OCI-LY7 (cell line): ENCODE measurements at regions not wholly inside any gene's neighbourhood (a gene's known extent, or its start where the extent isn't known, plus 50 kb on each side); places are given as distances from the start of the nearest gene placed in this dataset.

ENCODE experiments used
- BruUV-seq: library from RNA; stranded (reverse); fragments of 400-500 nt; replicated peaks from 2 replicates; lab custom pipeline; 2021; lab: Mats Ljungman, UMichigan
- CTCF ChIA-PET: fragments of 300-600 bp; sonication (Branson Sonifier 250); formaldehyde crosslinking; loops from one replicate; lab custom pipeline; 2022; ENCODE audit warnings: antibody characterized with exemption; ENCODE audit not compliant: unreplicated experiment; lab: Charles Lee
- POLR2A ChIA-PET: fragments of 300-600 bp; sonication (Branson Sonifier 250); formaldehyde crosslinking; loops from one replicate; lab custom pipeline; 2022; ENCODE audit warnings: antibody characterized with exemption; lab: Charles Lee
- DNase-seq: peaks from one replicate; pipeline ENCODE4 v3.0.0-alpha.2; 2015; ENCODE audit warnings: low spot score
- H2AFZ ChIP-seq: fragments of 200-600 bp; sonication (generic), shearing (Covaris generic); 2 replicates; pipeline ENCODE4 v1.6.1; 2014; ENCODE audit warnings: mild to moderate bottlenecking, antibody characterized with exemption, low read length, moderate library complexity
- H3K27ac ChIP-seq: fragments of 200-600 bp; sonication (generic); 2 replicates; pipeline ENCODE4 v1.5.1; 2014; ENCODE audit warnings: mixed run types, low read depth, mild to moderate bottlenecking, moderate library complexity, low read length, inconsistent platforms; ENCODE audit not compliant: poor library complexity, severe bottlenecking
- H3K36me3 ChIP-seq: fragments of 200-600 bp; sonication (generic); 2 replicates; pipeline ENCODE4 v1.6.1; 2014; ENCODE audit warnings: mild to moderate bottlenecking, antibody characterized with exemption, low read length, moderate library complexity, mixed read lengths; ENCODE audit not compliant: insufficient read depth
- H3K4me1 ChIP-seq: fragments of 200-600 bp; sonication (generic); 2 replicates; pipeline ENCODE4 v1.5.1; 2014; ENCODE audit warnings: mild to moderate bottlenecking, low read length; ENCODE audit not compliant: insufficient read depth, poor library complexity, severe bottlenecking
- H3K4me2 ChIP-seq: fragments of 200-600 bp; sonication (generic); 2 replicates; pipeline ENCODE4 v1.6.1; 2014; ENCODE audit warnings: mild to moderate bottlenecking, low read length
- H3K4me3 ChIP-seq: fragments of 200-600 bp; sonication (generic); 2 replicates; pipeline ENCODE4 v1.5.1; 2014; ENCODE audit warnings: mild to moderate bottlenecking, low read depth, low read length; ENCODE audit not compliant: poor library complexity, severe bottlenecking
- H3K79me2 ChIP-seq: fragments of 200-600 bp; sonication (generic); 2 replicates; pipeline ENCODE4 v1.6.1; 2016; ENCODE audit warnings: low read depth, mild to moderate bottlenecking, low read length, moderate library complexity, mixed read lengths; ENCODE audit not compliant: insufficient read depth
- H3K9me2 ChIP-seq: fragments of 200-600 bp; sonication (generic); 2 replicates; pipeline ENCODE4 v1.6.1; 2016; ENCODE audit warnings: mild to moderate bottlenecking, low read length, mixed read lengths; ENCODE audit not compliant: insufficient read depth
- H3K9me3 ChIP-seq: fragments of 200-600 bp; sonication (generic); 2 replicates; pipeline ENCODE4 v1.6.1; 2014; ENCODE audit warnings: mild to moderate bottlenecking, mixed run types, low read length, mixed read lengths
- H4K20me1 ChIP-seq: fragments of 200-600 bp; sonication (generic); 2 replicates; pipeline ENCODE4 v1.6.1; 2014; ENCODE audit warnings: mild to moderate bottlenecking, antibody characterized with exemption, low read length, moderate library complexity, mixed read lengths; ENCODE audit not compliant: insufficient read depth
- EZH2phosphoT487 ChIP-seq: fragments of 200-600 bp; sonication (generic); IDR thresholded peaks from 2 replicates; pipeline ENCODE4 v1.6.1; 2018; ENCODE audit warnings: low read depth, borderline replicate concordance, mild to moderate bottlenecking, mixed run types, antibody characterized with exemption, low read length, moderate library complexity, mixed read lengths
- intact Hi-C: fragments of 100-400 bp; cut with micrococcal nuclease; formaldehyde crosslinking; loops from one replicate; pipeline ENCODE4 v1.10.0; 2022; ENCODE audit not compliant: unreplicated experiment
- TF ChIP-seq, protein P1 (sequence below): fragments of 200-600 bp; sonication (generic); conservative IDR thresholded peaks from 2 replicates; pipeline ENCODE4 v1.5.1; 2014; ENCODE audit warnings: mild to moderate bottlenecking, antibody characterized with exemption, low read length, moderate library complexity, mixed read lengths

DNA sequence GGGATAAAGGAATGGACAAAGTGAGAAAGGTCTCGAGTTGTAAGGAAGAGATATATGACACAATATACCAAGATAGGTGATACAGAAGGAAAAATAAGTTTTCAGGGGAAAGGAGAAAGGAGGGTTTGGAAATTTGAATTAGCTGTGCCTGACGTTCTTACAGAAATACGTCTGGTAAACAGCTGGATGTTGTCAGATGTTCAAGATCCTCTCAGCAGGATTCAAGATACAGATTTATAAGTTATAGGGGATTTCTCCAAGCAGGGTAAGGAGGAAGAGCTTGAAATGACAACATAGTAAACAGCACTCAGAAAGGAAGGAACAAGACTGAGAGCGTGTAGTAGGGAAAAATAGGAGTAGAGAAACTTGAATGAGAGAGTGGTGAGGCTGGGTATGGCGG is 1184.1 kb downstream of the TYW1 start:
- H3K4me2 ChIP-seq = no peak overlapping the region
- DNase-seq = no peak
- no peaks in the 10 kb centered on the region for H3K9me3 ChIP-seq
- no peak for TF ChIP-seq EZH2phosphoT487
- TF ChIP-seq, protein P1, sequence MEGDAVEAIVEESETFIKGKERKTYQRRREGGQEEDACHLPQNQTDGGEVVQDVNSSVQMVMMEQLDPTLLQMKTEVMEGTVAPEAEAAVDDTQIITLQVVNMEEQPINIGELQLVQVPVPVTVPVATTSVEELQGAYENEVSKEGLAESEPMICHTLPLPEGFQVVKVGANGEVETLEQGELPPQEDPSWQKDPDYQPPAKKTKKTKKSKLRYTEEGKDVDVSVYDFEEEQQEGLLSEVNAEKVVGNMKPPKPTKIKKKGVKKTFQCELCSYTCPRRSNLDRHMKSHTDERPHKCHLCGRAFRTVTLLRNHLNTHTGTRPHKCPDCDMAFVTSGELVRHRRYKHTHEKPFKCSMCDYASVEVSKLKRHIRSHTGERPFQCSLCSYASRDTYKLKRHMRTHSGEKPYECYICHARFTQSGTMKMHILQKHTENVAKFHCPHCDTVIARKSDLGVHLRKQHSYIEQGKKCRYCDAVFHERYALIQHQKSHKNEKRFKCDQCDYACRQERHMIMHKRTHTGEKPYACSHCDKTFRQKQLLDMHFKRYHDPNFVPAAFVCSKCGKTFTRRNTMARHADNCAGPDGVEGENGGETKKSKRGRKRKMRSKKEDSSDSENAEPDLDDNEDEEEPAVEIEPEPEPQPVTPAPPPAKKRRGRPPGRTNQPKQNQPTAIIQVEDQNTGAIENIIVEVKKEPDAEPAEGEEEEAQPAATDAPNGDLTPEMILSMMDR = no peak
- intact Hi-C loops = no loop called here
- H3K4me3 ChIP-seq = no peak overlapping the region
- H3K36me3 ChIP-seq = no peaks in the 10 kb centered on the region
- H4K20me1 ChIP-seq = no peaks in the 10 kb centered on the region
- no TSS peak for BruUV-seq
- no peaks in the 10 kb centered on the region for H3K9me2 ChIP-seq
- POLR2A ChIA-PET = interaction anchor here (0.6 kb wide), 1 partner anchor 174 kb away, joined by 5 read pairs; no protein-coding TSS in a partner anchor
- no peaks in the 10 kb centered on the region for H3K4me1 ChIP-seq
- no peak overlapping the region for H3K27ac ChIP-seq
- CTCF ChIA-PET = no interaction called here
- H2AFZ ChIP-seq = no peak overlapping the region
- no peaks in the 10 kb centered on the region for H3K79me2 ChIP-seq

- no peak overlapping the region for H2AFZ ChIP-seq
- H3K9me3 ChIP-seq = no peaks in the 10 kb centered on the region
- ChIA-PET CTCF (no interaction called here), POLR2A (no interaction called here)
- no peak overlapping the region for H3K4me3 ChIP-seq
- no peak for DNase-seq
- TF ChIP-seq, protein P1 = no peak
- TF ChIP-seq EZH2phosphoT487 = no peak
- intact Hi-C loops = no loop called here
- H3K36me3 ChIP-seq = no peaks in the 10 kb centered on the region
- H3K4me1 ChIP-seq = no peaks in the 10 kb centered on the region
- H3K79me2 ChIP-seq = no peaks in the 10 kb centered on the region
- H4K20me1 ChIP-seq = no peaks in the 10 kb centered on the region
- no peak overlapping the region for H3K4me2 ChIP-seq
- no TSS peak for BruUV-seq
- no peak overlapping the region for H3K27ac ChIP-seq
- no peaks in the 10 kb centered on the region for H3K9me2 ChIP-seq
These were observed 1186.5 kb downstream of the TYW1 start for GRCh38 chr7:68183176-68183575.

GRCh38 chr7:68185631-68186456 is 1189.2 kb downstream of the TYW1 start:
- BruUV-seq = no TSS peak
- H3K4me3 ChIP-seq = no peak overlapping the region
- DNase-seq = no peak
- no peaks in the 10 kb centered on the region for H3K9me3 ChIP-seq
- intact Hi-C loops = no loop called here
- H3K4me2 ChIP-seq = no peak overlapping the region
- H3K36me3 ChIP-seq = no peaks in the 10 kb centered on the region
- TF ChIP-seq EZH2phosphoT487 = no peak
- TF ChIP-seq, protein P1 = no peak
- H2AFZ ChIP-seq = no peak overlapping the region
- no peaks in the 10 kb centered on the region for H4K20me1 ChIP-seq
- H3K9me2 ChIP-seq = no peaks in the 10 kb centered on the region
- no peaks in the 10 kb centered on the region for H3K4me1 ChIP-seq
- CTCF ChIA-PET = no interaction called here
- H3K79me2 ChIP-seq = no peaks in the 10 kb centered on the region
- POLR2A ChIA-PET = no interaction called here
- H3K27ac ChIP-seq = no peak overlapping the region
